SK-N-MC (cell line): ENCODE measurements at regions not wholly inside any gene's neighbourhood (a gene's known extent, or its start where the extent isn't known, plus 50 kb on each side); places are given as distances from the start of the nearest gene placed in this dataset.

Experiments used
- EZH2 ChIP-seq: fragments of 200-600 bp; sonication (generic); IDR thresholded peaks from one replicate; pipeline ENCODE4 v1.6.1; 2017; ENCODE audit warnings: antibody characterized with exemption
- POLR2AphosphoS5 ChIP-seq: IDR thresholded peaks from 2 replicates; pipeline ENCODE4 v1.6.1; 2012; ENCODE audit warnings: mild to moderate bottlenecking, low read depth, low read length, borderline replicate concordance

DNA sequence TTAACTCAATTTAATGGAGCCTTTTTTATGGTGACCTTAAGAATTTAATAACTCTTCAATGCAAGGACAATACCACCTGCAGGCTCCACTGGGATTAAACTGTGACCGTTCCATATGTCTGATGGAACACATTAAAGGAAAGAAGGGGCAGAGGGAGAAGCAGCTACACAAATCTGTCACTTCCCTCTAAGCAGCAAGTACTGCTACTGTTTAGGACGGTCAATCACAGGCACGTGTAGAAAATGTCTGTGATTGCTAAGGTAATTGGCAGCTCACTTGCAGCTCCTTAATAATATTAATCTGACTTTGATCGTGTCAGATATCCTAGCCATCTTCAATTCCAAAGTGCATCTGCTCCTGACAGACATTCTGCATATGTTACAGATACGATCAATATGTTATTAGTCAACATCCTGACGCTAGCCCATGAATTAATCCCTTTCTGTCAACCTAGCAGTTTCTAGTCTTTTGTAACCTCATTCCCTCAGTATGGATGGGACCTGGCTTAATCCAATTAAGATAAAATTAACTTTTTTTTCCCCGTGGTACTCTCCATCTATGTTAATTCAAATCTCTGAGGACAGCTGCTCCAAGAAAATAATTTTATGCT lies 1012.4 kb downstream of the AMY1C start:
- TF ChIP-seq EZH2 (no peak), POLR2AphosphoS5 (no peak)
